Esophagus muscularis mucosa (tissue), 3 donors: ENCODE measurements at regions not wholly inside any gene's neighbourhood (a gene's known extent, or its start where the extent isn't known, plus 50 kb on each side); places are given as distances from the start of the nearest gene placed in this dataset.

Experiments used
- EP300 ChIP-seq: sonication (generic); formaldehyde crosslinking; IDR thresholded peaks from one replicate; pipeline ENCODE4 v1.6.1; 2017; ENCODE audit warnings: antibody characterized with exemption
- TF ChIP-seq, protein P1 (sequence below), 3 experiments: fragments of 200-600 bp in 2 of 3; fragments of 450-650 bp in 1 of 3; sonication (generic) in 2 of 3; IDR thresholded peaks; one replicate each; pipeline ENCODE4 v1.5.1; 2017 to 2019; ENCODE audit warnings: antibody characterized with exemption in 3 of 3, mild to moderate bottlenecking in 2 of 3, moderate library complexity in 1 of 3

DNA sequence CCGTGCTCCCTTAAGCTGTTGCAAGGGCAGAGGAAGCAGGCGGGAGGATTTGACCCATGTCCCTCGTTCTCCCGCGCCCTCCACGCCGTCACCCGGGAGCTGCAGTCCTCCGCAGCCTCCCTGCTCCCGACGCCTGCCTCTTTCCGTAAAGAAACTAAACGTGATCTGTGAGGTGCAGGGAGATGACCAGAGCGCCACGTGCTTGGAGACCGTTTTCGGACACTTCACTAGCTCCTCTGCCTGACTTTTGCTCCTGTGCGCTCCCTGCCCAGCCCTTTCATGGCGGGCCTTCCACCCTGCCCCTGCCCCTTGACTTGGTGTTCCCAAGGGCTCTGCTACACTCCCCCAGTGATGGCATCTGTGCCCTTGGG, 171.2 kb downstream of the LSM5 start:
- TF ChIP-seq, protein P1, sequence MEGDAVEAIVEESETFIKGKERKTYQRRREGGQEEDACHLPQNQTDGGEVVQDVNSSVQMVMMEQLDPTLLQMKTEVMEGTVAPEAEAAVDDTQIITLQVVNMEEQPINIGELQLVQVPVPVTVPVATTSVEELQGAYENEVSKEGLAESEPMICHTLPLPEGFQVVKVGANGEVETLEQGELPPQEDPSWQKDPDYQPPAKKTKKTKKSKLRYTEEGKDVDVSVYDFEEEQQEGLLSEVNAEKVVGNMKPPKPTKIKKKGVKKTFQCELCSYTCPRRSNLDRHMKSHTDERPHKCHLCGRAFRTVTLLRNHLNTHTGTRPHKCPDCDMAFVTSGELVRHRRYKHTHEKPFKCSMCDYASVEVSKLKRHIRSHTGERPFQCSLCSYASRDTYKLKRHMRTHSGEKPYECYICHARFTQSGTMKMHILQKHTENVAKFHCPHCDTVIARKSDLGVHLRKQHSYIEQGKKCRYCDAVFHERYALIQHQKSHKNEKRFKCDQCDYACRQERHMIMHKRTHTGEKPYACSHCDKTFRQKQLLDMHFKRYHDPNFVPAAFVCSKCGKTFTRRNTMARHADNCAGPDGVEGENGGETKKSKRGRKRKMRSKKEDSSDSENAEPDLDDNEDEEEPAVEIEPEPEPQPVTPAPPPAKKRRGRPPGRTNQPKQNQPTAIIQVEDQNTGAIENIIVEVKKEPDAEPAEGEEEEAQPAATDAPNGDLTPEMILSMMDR (IDR thresholded peaks at IDR 0.05): no peak
- TF ChIP-seq EP300: no peak
